PFSK-1 (cell line): ENCODE measurements at regions not wholly inside any gene's neighbourhood (a gene's known extent, or its start where the extent isn't known, plus 50 kb on each side); places are given as distances from the start of the nearest gene placed in this dataset.

Experiments
- FOXP2 ChIP-seq: optimal IDR thresholded peaks from 2 replicates; pipeline ENCODE3; 2011; ENCODE audit warnings: borderline replicate concordance, control low read depth, inconsistent platforms; ENCODE audit not compliant: insufficient read depth; ENCODE audit errors: extremely low read length, extremely low read depth
- POLR2AphosphoS5 ChIP-seq: IDR thresholded peaks from 2 replicates; pipeline ENCODE4 v1.6.1; 2012; ENCODE audit warnings: low read depth, mild to moderate bottlenecking, control low read depth, low read length, moderate library complexity
- REST ChIP-seq, 2 experiments: IDR thresholded peaks; 2 replicates each; pipeline versions ENCODE4 v1.6.1 to v1.8.0; 2011 to 2012; ENCODE audit warnings: low read depth in 2 of 2, low read length in 2 of 2, control low read depth in 1 of 2, inconsistent platforms in 1 of 2, mild to moderate bottlenecking in 1 of 2, moderate library complexity in 1 of 2; ENCODE audit not compliant: insufficient read depth in 1 of 2
- SIN3A ChIP-seq: IDR thresholded peaks from 2 replicates; pipeline ENCODE4 v1.6.1; 2012; ENCODE audit warnings: mild to moderate bottlenecking, low read length, moderate library complexity, borderline replicate concordance; ENCODE audit not compliant: insufficient read depth
- TAF1 ChIP-seq: IDR thresholded peaks from 2 replicates; pipeline ENCODE4 v1.6.1; 2012; ENCODE audit warnings: low read length, control low read depth, borderline replicate concordance; ENCODE audit not compliant: insufficient read depth

GRCh38 chr4:126358041-126358440 lies 1043.3 kb downstream of the FAT4 start:
- no peak for TF ChIP-seq POLR2AphosphoS5
- TF ChIP-seq REST (IDR thresholded peaks at IDR 0.05; ENCODE audit: insufficient read depth in 1 of 2, low read depth in 2 of 2, low read length in 2 of 2), result no peak
- TF ChIP-seq FOXP2, result no peak
- TF ChIP-seq SIN3A, result no peak
- no peak for TF ChIP-seq TAF1

GRCh38 chr4:126361287-126361686 lies 1046.5 kb downstream of the FAT4 start:
- TF ChIP-seq POLR2AphosphoS5 (no peak), TAF1 (no peak), REST (IDR thresholded peaks at IDR 0.05; ENCODE audit: insufficient read depth in 1 of 2, low read depth in 2 of 2, low read length in 2 of 2) (no peak), SIN3A (no peak), FOXP2 (no peak)

GRCh38 chr4:126364311-126364911 lies 1049.7 kb downstream of the FAT4 start:
- TF ChIP-seq FOXP2 (no peak), POLR2AphosphoS5 (no peak), SIN3A (no peak), TAF1 (no peak), REST (IDR thresholded peaks at IDR 0.05; ENCODE audit: insufficient read depth in 1 of 2, low read depth in 2 of 2, low read length in 2 of 2) (no peak)

- TF ChIP-seq POLR2AphosphoS5, result no peak
- TF ChIP-seq FOXP2, result no peak
- no peak for TF ChIP-seq TAF1
- TF ChIP-seq SIN3A, result no peak
- no peak for TF ChIP-seq REST (IDR thresholded peaks at IDR 0.05; ENCODE audit: insufficient read depth in 1 of 2, low read depth in 2 of 2, low read length in 2 of 2)
Measured at GRCh38 chr4:126369076-126369475, 1054.3 kb downstream of the FAT4 start.
